ENCODE measurements at regions not wholly inside any gene's neighbourhood (a gene's known extent, or its start where the extent isn't known, plus 50 kb on each side); places are given as distances from the start of the nearest gene placed in this dataset.

GRCh38 chr5:142390334-142390733 is 65.5 kb upstream of the SPRY4 start:
- TF ChIP-seq CTCF (IDR thresholded peaks at IDR 0.05) (no peak), POLR2A (IDR thresholded peaks at IDR 0.05) (no peak)

All from heart left ventricle (tissue), 13 donors.